ENCODE measurements at regions not wholly inside any gene's neighbourhood (a gene's known extent, or its start where the extent isn't known, plus 50 kb on each side); places are given as distances from the start of the nearest gene placed in this dataset.

DNA sequence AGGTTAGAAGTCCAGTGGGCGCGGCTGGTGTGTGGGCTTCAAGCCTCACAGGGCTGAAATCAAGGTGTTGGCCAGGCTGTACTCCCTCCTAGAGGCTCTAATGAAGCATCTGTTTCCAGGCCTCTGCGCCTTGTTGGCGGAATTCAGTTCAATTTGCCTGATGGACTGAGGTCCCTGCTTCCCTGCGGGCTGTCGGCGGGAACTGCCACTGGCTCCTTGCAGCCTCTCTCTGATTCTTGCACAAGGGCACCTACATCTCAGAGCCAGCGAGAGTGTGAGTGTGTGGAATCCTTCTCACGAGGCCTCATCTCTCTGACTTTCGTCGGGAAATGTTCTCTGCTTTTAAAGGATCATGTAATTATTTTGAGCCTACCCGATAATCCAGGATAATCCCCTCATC, 128.6 kb downstream of the DLEU7 start:
- no peak for DNase-seq (ENCODE audit: low spot score)
- ChIA-PET POLR2A (ENCODE audit: low non-redundant PET) (no interaction called here), CTCF (no interaction called here)
- H3K4me1 ChIP-seq (ENCODE audit: insufficient read depth, low read length, poor library complexity, severe bottlenecking): no peaks in the 10 kb centered on the region
- no peaks in the 10 kb centered on the region for H3K9me3 ChIP-seq (ENCODE audit: low read depth, low read length, poor library complexity, severe bottlenecking)
- no peaks in the 10 kb centered on the region for H3K36me3 ChIP-seq (ENCODE audit: insufficient read depth, low read length, poor library complexity, severe bottlenecking)
- no peak overlapping the region for H3K27ac ChIP-seq (ENCODE audit: low read depth, low read length, poor library complexity, severe bottlenecking)
- BruUV-seq (replicated peaks): no TSS peak
- intact Hi-C loops (cut with micrococcal nuclease; ENCODE audit: unreplicated experiment): no loop called here
- H3K4me3 ChIP-seq (ENCODE audit: low read depth, low read length, poor library complexity, severe bottlenecking): no peak overlapping the region
- H3K27me3 ChIP-seq (replicated peaks; ENCODE audit: insufficient read depth, low read depth, low read length, poor library complexity): no peaks in the 10 kb centered on the region
- TF ChIP-seq EZH2 (IDR thresholded peaks at IDR 0.05; ENCODE audit: borderline replicate concordance, low read depth, low read length, poor library complexity, severe bottlenecking): no peak
- no peak for TF ChIP-seq CTCF (conservative IDR thresholded peaks at IDR 0.05; ENCODE audit: low read depth, low read length)

- H3K9me3 ChIP-seq (ENCODE audit: low read depth, low read length, poor library complexity, severe bottlenecking): no peaks in the 10 kb centered on the region
- no peaks in the 10 kb centered on the region for H3K4me1 ChIP-seq (ENCODE audit: insufficient read depth, low read length, poor library complexity, severe bottlenecking)
- no peak overlapping the region for H3K27ac ChIP-seq (ENCODE audit: low read depth, low read length, poor library complexity, severe bottlenecking)
- no peak overlapping the region for H3K4me3 ChIP-seq (ENCODE audit: low read depth, low read length, poor library complexity, severe bottlenecking)
- no peak for DNase-seq (ENCODE audit: low spot score)
- intact Hi-C loops (cut with micrococcal nuclease; ENCODE audit: unreplicated experiment): no loop called here
- no TSS peak for BruUV-seq (replicated peaks)
- CTCF ChIA-PET: no interaction called here
- H3K27me3 ChIP-seq (replicated peaks; ENCODE audit: insufficient read depth, low read depth, low read length, poor library complexity): no peaks in the 10 kb centered on the region
- TF ChIP-seq EZH2 (IDR thresholded peaks at IDR 0.05; ENCODE audit: borderline replicate concordance, low read depth, low read length, poor library complexity, severe bottlenecking) (no peak), CTCF (conservative IDR thresholded peaks at IDR 0.05; ENCODE audit: low read depth, low read length) (no peak)
- POLR2A ChIA-PET (ENCODE audit: low non-redundant PET): interaction anchor here (0.5 kb wide), 1 partner anchor 115 kb away, joined by 8 read pairs; no protein-coding TSS in a partner anchor
- no peaks in the 10 kb centered on the region for H3K36me3 ChIP-seq (ENCODE audit: insufficient read depth, low read length, poor library complexity, severe bottlenecking)
These were observed 127.9 kb downstream of the DLEU7 start for GRCh38 chr13:50715402-50716146.

- ChIA-PET POLR2A (ENCODE audit: low non-redundant PET) (no interaction called here), CTCF (no interaction called here)
- intact Hi-C loops (cut with micrococcal nuclease; ENCODE audit: unreplicated experiment): no loop called here
These were observed 122.4 kb downstream of the DLEU7 start for GRCh38 chr13:50720861-50721671.

More at GRCh38 chr13:50720861-50721671, 122.4 kb downstream of the DLEU7 start:
- no TSS peak for BruUV-seq (replicated peaks)
- H3K4me3 ChIP-seq (ENCODE audit: low read depth, low read length, poor library complexity, severe bottlenecking): no peak overlapping the region
- H3K27ac ChIP-seq (ENCODE audit: low read depth, low read length, poor library complexity, severe bottlenecking): no peak overlapping the region
- TF ChIP-seq EZH2 (IDR thresholded peaks at IDR 0.05; ENCODE audit: borderline replicate concordance, low read depth, low read length, poor library complexity, severe bottlenecking) (no peak), CTCF (conservative IDR thresholded peaks at IDR 0.05; ENCODE audit: low read depth, low read length) (no peak)
- no peaks in the 10 kb centered on the region for H3K36me3 ChIP-seq (ENCODE audit: insufficient read depth, low read length, poor library complexity, severe bottlenecking)
- H3K9me3 ChIP-seq (ENCODE audit: low read depth, low read length, poor library complexity, severe bottlenecking): no peaks in the 10 kb centered on the region
- no peaks in the 10 kb centered on the region for H3K4me1 ChIP-seq (ENCODE audit: insufficient read depth, low read length, poor library complexity, severe bottlenecking)
- no peaks in the 10 kb centered on the region for H3K27me3 ChIP-seq (replicated peaks; ENCODE audit: insufficient read depth, low read depth, low read length, poor library complexity)
- DNase-seq (ENCODE audit: low spot score): no peak
